ENCODE measurements at regions not wholly inside any gene's neighbourhood (a gene's known extent, or its start where the extent isn't known, plus 50 kb on each side); places are given as distances from the start of the nearest gene placed in this dataset.
"Not testable (repeated sequence)": the region's sequence is repeated elsewhere in the genome, so short reads cannot be mapped to it uniquely, and the experiment has no call there.

GRCh38 chr4:143819029-143819428 lies 86.3 kb downstream of the GYPE start:
- TF ChIP-seq CTCF (IDR thresholded peaks at IDR 0.05; ENCODE audit: low read depth, low read length) = no peak
- DNase-seq (ENCODE audit: extremely low read depth, low read depth) = no peak

DNA sequence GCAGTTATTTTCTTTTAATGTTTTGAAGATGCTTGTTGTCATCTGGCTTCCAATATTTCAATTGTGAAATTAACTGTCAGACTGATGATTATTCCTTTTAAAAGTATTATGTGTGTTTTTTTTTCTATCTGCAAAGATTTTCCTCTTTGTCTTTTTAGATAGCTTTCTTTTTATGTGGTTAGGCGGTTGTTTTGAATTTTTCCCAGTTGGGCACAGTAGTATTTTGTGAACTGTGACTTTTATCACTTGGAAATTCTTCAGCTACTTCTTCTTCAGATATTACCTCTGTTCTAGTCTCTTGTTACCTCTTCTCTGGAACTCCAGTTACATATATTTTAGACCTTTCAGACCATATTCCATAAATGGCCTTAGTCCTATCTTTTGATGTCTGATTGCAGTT lies 87.5 kb downstream of the GYPE start:
- not testable (repeated sequence) for DNase-seq (ENCODE audit: extremely low read depth, low read depth)

DNA sequence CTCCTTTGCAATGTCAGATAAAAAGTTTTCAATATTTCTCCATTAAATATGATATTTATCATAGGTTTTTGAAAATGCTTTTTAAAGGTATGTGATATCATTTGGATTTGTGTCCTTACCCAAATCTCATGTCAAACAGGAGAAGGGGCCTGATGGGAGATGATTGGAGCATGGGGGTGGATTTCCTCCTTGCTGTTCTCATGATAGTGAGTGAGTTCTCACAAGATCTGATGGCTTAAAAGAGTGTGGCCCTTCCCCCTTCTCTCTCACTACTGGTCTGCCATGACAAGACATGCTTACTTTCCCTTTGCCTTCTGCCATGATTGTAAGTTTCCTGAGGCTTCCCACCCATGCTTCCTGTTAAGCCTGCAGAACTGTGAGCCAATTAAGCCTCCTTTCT lies 90.0 kb downstream of the GYPE start:
- not testable (repeated sequence) for DNase-seq (ENCODE audit: extremely low read depth, low read depth)

DNA sequence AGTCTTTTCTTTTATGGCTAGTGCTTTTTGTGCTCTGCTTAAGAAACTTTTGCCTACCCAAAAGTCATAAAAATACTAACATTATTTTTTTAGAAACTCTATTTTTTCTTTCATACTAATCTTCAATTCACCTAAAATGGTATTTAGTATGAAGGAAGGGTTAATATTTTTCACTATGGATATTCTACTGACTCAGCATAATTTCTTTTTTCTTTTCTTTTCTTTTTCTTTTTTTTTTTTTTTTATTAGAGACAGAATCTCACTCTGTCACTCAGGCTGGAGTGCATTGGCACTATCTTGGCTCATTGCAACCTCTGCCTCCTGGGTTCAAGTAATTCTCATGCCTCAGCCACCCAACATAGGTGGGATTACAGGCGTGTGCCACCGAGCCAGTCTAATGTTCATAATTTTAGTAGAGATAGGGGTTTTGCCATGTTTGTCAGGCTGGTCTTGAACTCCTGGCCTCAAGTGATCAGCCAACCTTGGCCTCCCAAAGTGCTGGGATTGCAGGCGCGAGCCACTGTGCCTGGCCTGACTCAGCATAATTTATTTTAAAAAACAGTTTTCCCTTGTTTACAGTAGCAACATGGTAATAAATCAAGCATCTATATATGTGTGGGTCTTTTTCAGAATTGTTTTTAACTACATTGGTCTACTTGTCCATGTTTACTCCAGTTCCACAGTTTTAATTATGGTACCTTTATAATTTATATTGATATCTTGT lies 91.8 kb downstream of the GYPE start:
- not testable (repeated sequence) for DNase-seq (ENCODE audit: extremely low read depth, low read depth)

GRCh38 chr4:143791693-143792092 lies 91.2 kb upstream of the FREM3 start:
- not testable (repeated sequence) for DNase-seq (ENCODE audit: extremely low read depth, low read depth)

- not testable (repeated sequence) for DNase-seq (ENCODE audit: extremely low read depth, low read depth)
These were observed 90.0 kb upstream of the FREM3 start for GRCh38 chr4:143790425-143790824.

- DNase-seq (ENCODE audit: extremely low read depth, low read depth) = not testable (repeated sequence)
These were observed 89.1 kb upstream of the FREM3 start for GRCh38 chr4:143789618-143790017.

- no peak for DNase-seq (ENCODE audit: extremely low read depth, low read depth)
These were observed 84.1 kb upstream of the FREM3 start for GRCh38 chr4:143784567-143784966.

DNA sequence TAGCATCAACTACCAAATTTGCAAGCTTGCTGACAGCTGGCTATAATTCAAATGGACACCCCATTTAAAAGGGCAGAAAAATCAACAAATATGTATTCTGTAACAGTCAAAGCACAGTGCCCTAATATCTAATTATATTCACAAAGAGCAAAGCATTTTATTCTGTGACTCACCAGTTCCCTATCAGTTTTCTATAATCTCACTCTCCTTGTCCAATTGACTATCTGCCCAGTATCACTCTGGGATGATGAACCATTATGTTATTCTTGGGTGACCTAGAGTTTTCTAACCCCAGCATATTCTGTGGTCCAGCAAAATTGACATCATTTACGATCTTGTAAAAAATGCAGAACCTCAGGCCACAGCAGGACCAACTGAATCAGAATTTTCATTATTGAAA lies 82.0 kb upstream of the FREM3 start:
- DNase-seq (ENCODE audit: extremely low read depth, low read depth) = no peak
- no peak for TF ChIP-seq CTCF (IDR thresholded peaks at IDR 0.05; ENCODE audit: low read depth, low read length)

More at GRCh38 chr4:143784567-143784966, 84.1 kb upstream of the FREM3 start:
- no peak for TF ChIP-seq CTCF (IDR thresholded peaks at IDR 0.05; ENCODE audit: low read depth, low read length)

- TF ChIP-seq CTCF (IDR thresholded peaks at IDR 0.05; ENCODE audit: low read depth, low read length) = peak; percentile 77
- DNase-seq (ENCODE audit: extremely low read depth, low read depth) = peak; percentile 32
These were observed 73.8 kb upstream of the FREM3 start for GRCh38 chr4:143773998-143774895.

Data from AG09319 (cell line).